ENCODE measurements at regions not wholly inside any gene's neighbourhood (a gene's known extent, or its start where the extent isn't known, plus 50 kb on each side); places are given as distances from the start of the nearest gene placed in this dataset.

- H3K36me3 ChIP-seq (ENCODE audit: insufficient read depth, low read length), result no peaks in the 10 kb centered on the region
- H3K4me2 ChIP-seq (ENCODE audit: low read length), result peak overlapping the region; percentile 50
- peaks cover 58% of the 10 kb centered on the region for H3K4me1 Mint-ChIP-seq (ENCODE audit: low read depth, unreplicated experiment)
- H3K4me1 ChIP-seq (ENCODE audit: insufficient read depth, low read length), result peaks cover 52% of the 10 kb centered on the region
- DNase-seq (ENCODE audit: low read depth) (no peak), FAIRE-seq (no peak)
- H4K20me1 ChIP-seq (ENCODE audit: insufficient read depth, low read length), result no peaks in the 10 kb centered on the region
- no peaks in the 10 kb centered on the region for H3K9me3 ChIP-seq (ENCODE audit: insufficient read depth, low read depth, low read length)
- no peaks in the 10 kb centered on the region for H3K27me3 ChIP-seq (ENCODE audit: insufficient read depth, low read length)
- peak overlapping the region; percentile 95 for H3K27ac Mint-ChIP-seq (ENCODE audit: unreplicated experiment)
- H3K27me3 Mint-ChIP-seq (ENCODE audit: low read depth, unreplicated experiment), result no peaks in the 10 kb centered on the region
- no peak overlapping the region for H3K4me3 Mint-ChIP-seq (ENCODE audit: unreplicated experiment)
- peaks cover 6% of the 10 kb centered on the region for H3K9me3 Mint-ChIP-seq (ENCODE audit: unreplicated experiment)
- no peaks in the 10 kb centered on the region for H3K36me3 Mint-ChIP-seq (ENCODE audit: low read depth, unreplicated experiment)
- H3K9ac ChIP-seq (ENCODE audit: low read length), result peak overlapping the region; percentile 67
- H3K4me3 ChIP-seq (ENCODE audit: insufficient read depth, low read depth, low read length), result no peak overlapping the region
- H2AFZ ChIP-seq (ENCODE audit: low read depth, low read length), result no peak overlapping the region
- H3K27ac ChIP-seq (ENCODE audit: low read depth, low read length), result peak overlapping the region; percentile 94
- TF ChIP-seq CTCF (IDR thresholded peaks at IDR 0.05; ENCODE audit: insufficient read depth, low read depth, low read length) (no peak), EZH2 (IDR thresholded peaks at IDR 0.05; ENCODE audit: insufficient read depth, low read length) (no peak)
- no peaks in the 10 kb centered on the region for H3K79me2 ChIP-seq (ENCODE audit: insufficient read depth, low read length)
Measured at GRCh38 chr6:169072127-169073042, 181.3 kb downstream of the THBS2 start.

- H3K9me3 Mint-ChIP-seq (ENCODE audit: unreplicated experiment), result no peaks in the 10 kb centered on the region
- Histone ChIP-seq H3K27me3 (ENCODE audit: insufficient read depth, low read length) (no peaks in the 10 kb centered on the region), H3K36me3 (ENCODE audit: insufficient read depth, low read length) (no peaks in the 10 kb centered on the region), H3K27ac (ENCODE audit: low read depth, low read length) (peak overlapping the region; percentile 94), H3K9me3 (ENCODE audit: insufficient read depth, low read depth, low read length) (no peaks in the 10 kb centered on the region), H3K4me2 (ENCODE audit: low read length) (peak overlapping the region; percentile 65), H3K4me3 (ENCODE audit: insufficient read depth, low read depth, low read length) (no peak overlapping the region), H2AFZ (ENCODE audit: low read depth, low read length) (no peak overlapping the region), H3K79me2 (ENCODE audit: insufficient read depth, low read length) (no peaks in the 10 kb centered on the region), H3K9ac (ENCODE audit: low read length) (peak overlapping the region; percentile 67), H4K20me1 (ENCODE audit: insufficient read depth, low read length) (no peaks in the 10 kb centered on the region), H3K4me1 (ENCODE audit: insufficient read depth, low read length) (peaks cover 52% of the 10 kb centered on the region)
- no peaks in the 10 kb centered on the region for H3K36me3 Mint-ChIP-seq (ENCODE audit: low read depth, unreplicated experiment)
- TF ChIP-seq CTCF (IDR thresholded peaks at IDR 0.05; ENCODE audit: insufficient read depth, low read depth, low read length) (no peak), EZH2 (IDR thresholded peaks at IDR 0.05; ENCODE audit: insufficient read depth, low read length) (no peak)
- no peak for DNase-seq (ENCODE audit: low read depth)
- H3K4me1 Mint-ChIP-seq (ENCODE audit: low read depth, unreplicated experiment), result peaks cover 58% of the 10 kb centered on the region
- H3K27me3 Mint-ChIP-seq (ENCODE audit: low read depth, unreplicated experiment), result no peaks in the 10 kb centered on the region
- peak; percentile 23 for FAIRE-seq
- H3K27ac Mint-ChIP-seq (ENCODE audit: unreplicated experiment), result peak overlapping the region; percentile 95
- H3K4me3 Mint-ChIP-seq (ENCODE audit: unreplicated experiment), result no peak overlapping the region
Measured at GRCh38 chr6:169071394-169071793, 182.3 kb downstream of the THBS2 start.
